ENCODE measurements at regions not wholly inside any gene's neighbourhood (a gene's known extent, or its start where the extent isn't known, plus 50 kb on each side); places are given as distances from the start of the nearest gene placed in this dataset.
"Not testable (repeated sequence)": the region's sequence is repeated elsewhere in the genome, so short reads cannot be mapped to it uniquely, and the experiment has no call there.

DNA sequence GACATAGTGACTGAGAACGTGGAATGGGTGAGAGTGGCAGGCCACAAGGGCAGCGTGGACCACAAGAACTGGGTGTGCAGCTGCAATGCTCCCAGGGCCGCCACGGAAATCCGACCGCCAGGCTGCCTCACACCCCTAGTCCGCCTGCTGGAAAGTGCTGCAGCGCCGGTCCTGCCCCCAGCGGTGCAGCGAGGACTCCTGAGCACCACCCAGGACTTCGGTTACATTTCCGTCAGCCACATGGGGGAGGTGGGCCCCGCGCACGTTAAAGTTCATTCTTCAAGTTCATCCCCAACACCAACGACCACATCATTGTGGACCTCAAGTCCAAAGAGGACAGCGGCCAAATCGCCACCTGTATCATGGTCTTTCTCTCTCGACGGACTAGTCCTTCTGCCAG, 126.1 kb upstream of the CARMIL1 start:
- FAIRE-seq (no peak), DNase-seq (ENCODE audit: insufficient read length) (no peak)
- TF ChIP-seq POLR2A (IDR thresholded peaks at IDR 0.05; ENCODE audit: low read depth, low read length) (no peak), POLR2AphosphoS5 (IDR thresholded peaks at IDR 0.05; ENCODE audit: low read depth, low read length) (no peak), TAF1 (IDR thresholded peaks at IDR 0.05; ENCODE audit: borderline replicate concordance, low read depth, low read length) (no peak)

DNA sequence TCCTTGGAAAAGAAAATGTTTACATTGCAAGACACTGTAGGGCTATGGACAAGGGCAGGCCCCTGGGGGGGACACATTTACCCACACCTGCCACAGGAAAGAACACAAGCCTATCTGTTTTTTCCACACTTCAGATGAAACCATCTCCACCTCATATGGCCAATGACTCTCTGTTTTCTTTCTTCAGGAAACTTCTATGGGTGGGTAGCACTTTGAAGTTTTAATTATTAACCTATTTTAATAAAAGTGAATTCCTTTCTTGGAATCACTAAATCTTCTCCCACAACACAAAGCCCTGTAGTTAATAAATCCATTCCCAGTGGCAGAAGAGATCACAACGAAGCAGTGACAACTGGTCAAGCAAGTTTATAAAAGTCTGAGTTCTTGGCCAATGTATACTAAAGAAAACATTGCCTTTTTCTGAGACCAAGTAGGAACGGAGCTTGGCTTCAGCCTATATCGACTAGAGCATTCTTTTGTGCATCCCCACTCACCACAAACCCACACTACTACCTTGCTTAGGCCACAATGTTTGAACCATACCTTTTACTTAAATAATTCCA, 125.1 kb upstream of the CARMIL1 start:
- no peak for DNase-seq (ENCODE audit: insufficient read length)
- no peak for FAIRE-seq
- TF ChIP-seq POLR2A (IDR thresholded peaks at IDR 0.05; ENCODE audit: low read depth, low read length) (no peak), POLR2AphosphoS5 (IDR thresholded peaks at IDR 0.05; ENCODE audit: low read depth, low read length) (no peak), TAF1 (IDR thresholded peaks at IDR 0.05; ENCODE audit: borderline replicate concordance, low read depth, low read length) (no peak)

DNA sequence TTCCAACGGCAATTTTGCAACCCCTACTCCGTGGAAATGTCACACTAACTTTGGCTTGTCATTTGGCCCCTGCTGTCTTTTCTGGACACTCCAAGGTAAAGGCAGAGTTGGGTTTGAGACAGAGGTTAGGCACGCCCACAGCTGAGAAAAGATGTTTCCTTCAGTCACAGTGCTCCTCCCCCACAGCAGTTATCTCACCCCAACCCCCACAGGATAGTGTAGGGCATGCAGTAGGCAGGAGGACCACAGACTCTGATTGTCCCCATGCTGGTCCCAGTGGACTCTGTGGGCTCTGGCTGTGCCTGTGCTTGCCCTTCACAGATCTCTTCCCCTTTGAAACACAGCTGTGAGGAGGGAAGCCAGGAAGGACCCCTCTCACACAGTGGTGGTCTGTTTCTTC, 124.0 kb upstream of the CARMIL1 start:
- DNase-seq (ENCODE audit: insufficient read length) (no peak), FAIRE-seq (peak; percentile 17)
- no peak for TF ChIP-seq POLR2AphosphoS5 (IDR thresholded peaks at IDR 0.05; ENCODE audit: low read depth, low read length)
- TF ChIP-seq POLR2A (IDR thresholded peaks at IDR 0.05; ENCODE audit: low read depth, low read length): no peak
- no peak for TF ChIP-seq TAF1 (IDR thresholded peaks at IDR 0.05; ENCODE audit: borderline replicate concordance, low read depth, low read length)

DNA sequence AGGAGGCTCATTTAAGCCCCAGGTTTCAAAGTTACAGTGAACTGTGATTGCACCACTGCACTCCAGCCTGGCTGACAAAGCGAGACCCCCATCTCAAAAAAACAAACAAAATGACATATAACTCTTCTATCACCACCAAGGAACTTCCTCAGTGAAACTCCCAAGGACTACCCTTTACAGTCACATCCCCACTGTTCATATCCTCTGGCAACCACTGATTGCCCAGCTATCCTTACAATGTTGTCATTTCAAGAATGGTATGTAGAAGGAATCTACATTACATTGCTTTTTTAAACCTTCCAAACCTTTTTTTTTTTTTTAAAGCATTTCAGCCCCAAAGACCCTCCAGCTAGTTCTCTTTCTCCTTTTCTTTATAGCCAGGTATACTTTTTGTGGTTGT, 123.1 kb upstream of the CARMIL1 start:
- FAIRE-seq (no peak), DNase-seq (ENCODE audit: insufficient read length) (no peak)
- TF ChIP-seq TAF1 (IDR thresholded peaks at IDR 0.05; ENCODE audit: borderline replicate concordance, low read depth, low read length) (no peak), POLR2AphosphoS5 (IDR thresholded peaks at IDR 0.05; ENCODE audit: low read depth, low read length) (no peak), POLR2A (IDR thresholded peaks at IDR 0.05; ENCODE audit: low read depth, low read length) (no peak)

DNA sequence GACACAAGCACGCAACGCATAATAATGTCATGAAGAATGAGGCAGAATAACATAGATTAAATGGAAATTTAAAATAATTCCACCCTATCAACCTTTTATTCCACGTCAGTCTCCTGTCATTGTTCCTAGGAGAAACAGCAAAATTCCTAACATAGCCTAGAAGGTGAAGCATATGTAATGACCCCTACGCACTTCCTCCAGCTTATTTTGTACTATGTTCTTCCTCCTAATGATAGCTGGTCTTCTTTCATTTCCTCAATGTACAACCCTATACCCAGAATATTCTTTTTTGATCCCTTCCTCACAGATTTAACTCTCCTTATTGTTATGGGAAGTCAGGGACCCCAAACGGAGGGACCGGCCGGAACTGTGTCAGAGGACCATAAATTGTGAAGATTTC, 122.0 kb upstream of the CARMIL1 start:
- FAIRE-seq (no peak), DNase-seq (ENCODE audit: insufficient read length) (no peak)
- TF ChIP-seq POLR2AphosphoS5 (IDR thresholded peaks at IDR 0.05; ENCODE audit: low read depth, low read length) (no peak), TAF1 (IDR thresholded peaks at IDR 0.05; ENCODE audit: borderline replicate concordance, low read depth, low read length) (no peak), POLR2A (IDR thresholded peaks at IDR 0.05; ENCODE audit: low read depth, low read length) (no peak)

DNA sequence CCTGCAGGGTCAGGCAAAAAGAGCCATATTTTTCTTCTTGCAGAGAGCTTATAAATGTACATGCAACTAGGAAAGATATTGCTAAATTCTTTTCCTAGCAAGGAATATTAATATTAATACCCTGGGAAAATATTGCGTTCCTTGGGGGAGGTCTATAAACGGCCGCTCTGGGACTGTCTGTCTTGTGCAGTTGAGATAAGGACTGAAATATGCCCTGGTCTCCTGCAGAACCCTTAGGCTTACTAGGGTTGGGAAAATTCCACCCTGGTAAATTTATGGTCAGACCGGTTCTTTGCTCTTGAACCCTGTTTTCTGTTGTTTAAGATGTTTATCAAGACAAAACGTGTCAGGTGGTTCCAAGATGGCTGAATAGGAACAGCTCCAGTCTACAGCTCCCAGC, 121.3 kb upstream of the CARMIL1 start:
- no peak for DNase-seq (ENCODE audit: insufficient read length)
- TF ChIP-seq TAF1 (IDR thresholded peaks at IDR 0.05; ENCODE audit: borderline replicate concordance, low read depth, low read length): no peak
- TF ChIP-seq POLR2AphosphoS5 (IDR thresholded peaks at IDR 0.05; ENCODE audit: low read depth, low read length): no peak
- no peak for TF ChIP-seq POLR2A (IDR thresholded peaks at IDR 0.05; ENCODE audit: low read depth, low read length)
- no peak for FAIRE-seq

DNA sequence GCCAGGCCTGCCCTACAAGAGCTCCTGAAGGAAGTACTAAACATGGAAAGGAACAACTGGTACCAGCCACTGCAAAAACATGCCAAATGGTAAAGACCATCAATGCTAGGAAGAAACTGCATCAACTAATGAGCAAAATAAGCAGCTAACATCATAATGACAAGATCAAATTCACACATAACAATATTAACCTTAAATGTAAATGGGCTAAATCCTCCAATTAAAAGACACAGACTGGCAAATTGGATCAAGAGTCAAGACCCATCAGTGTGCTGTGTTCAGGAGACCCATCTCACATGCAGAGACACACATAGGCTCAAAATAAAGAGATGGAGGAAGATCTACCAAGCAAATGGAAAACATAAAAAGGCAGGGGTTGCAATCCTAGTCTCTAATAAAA, 119.0 kb upstream of the CARMIL1 start:
- not testable (repeated sequence) for FAIRE-seq; DNase-seq (ENCODE audit: insufficient read length)

DNA sequence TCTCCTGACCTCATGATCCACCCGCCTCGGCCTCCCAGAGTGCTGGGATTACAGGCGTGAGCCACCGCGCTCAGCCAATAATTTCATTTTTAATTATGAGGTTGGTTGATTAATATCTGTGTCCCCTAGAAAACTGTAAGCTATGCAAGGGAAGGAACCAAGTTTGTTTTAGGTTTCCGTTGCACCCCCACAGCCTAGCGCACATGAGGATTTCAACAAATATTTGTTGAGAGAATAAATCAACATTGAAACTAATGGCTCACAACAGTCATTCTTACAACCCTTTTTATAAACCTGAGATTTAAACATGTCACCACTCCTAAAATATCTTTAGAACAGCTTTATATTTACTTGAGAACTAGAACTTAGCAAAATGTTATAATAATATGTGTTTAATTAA, 114.0 kb upstream of the CARMIL1 start:
- FAIRE-seq (no peak), DNase-seq (ENCODE audit: insufficient read length) (no peak)
- TF ChIP-seq TAF1 (IDR thresholded peaks at IDR 0.05; ENCODE audit: borderline replicate concordance, low read depth, low read length) (no peak), POLR2A (IDR thresholded peaks at IDR 0.05; ENCODE audit: low read depth, low read length) (no peak), POLR2AphosphoS5 (IDR thresholded peaks at IDR 0.05; ENCODE audit: low read depth, low read length) (no peak)

DNA sequence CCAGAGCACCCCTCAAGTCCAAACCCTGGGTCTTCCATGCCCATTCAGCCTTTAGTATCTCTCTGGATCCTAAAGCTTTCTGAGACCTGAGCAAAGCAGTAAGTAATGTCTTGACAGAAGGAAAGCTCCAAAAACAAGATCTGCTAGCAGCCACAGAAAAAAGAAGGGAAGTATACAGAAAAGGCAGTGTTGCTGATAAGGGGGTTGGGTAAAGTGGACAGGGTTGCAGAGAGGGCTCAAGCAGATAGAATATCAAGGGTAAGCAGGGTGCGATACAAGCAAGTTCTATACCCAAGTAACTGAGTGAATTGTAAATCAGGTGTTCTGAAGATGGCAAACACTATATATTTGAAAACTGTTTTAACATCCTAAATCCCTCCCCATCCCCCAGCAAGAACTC, 113.4 kb upstream of the CARMIL1 start:
- DNase-seq (ENCODE audit: insufficient read length) (no peak), FAIRE-seq (no peak)
- TF ChIP-seq TAF1 (IDR thresholded peaks at IDR 0.05; ENCODE audit: borderline replicate concordance, low read depth, low read length): no peak
- TF ChIP-seq POLR2AphosphoS5 (IDR thresholded peaks at IDR 0.05; ENCODE audit: low read depth, low read length): no peak
- TF ChIP-seq POLR2A (IDR thresholded peaks at IDR 0.05; ENCODE audit: low read depth, low read length): no peak

DNA sequence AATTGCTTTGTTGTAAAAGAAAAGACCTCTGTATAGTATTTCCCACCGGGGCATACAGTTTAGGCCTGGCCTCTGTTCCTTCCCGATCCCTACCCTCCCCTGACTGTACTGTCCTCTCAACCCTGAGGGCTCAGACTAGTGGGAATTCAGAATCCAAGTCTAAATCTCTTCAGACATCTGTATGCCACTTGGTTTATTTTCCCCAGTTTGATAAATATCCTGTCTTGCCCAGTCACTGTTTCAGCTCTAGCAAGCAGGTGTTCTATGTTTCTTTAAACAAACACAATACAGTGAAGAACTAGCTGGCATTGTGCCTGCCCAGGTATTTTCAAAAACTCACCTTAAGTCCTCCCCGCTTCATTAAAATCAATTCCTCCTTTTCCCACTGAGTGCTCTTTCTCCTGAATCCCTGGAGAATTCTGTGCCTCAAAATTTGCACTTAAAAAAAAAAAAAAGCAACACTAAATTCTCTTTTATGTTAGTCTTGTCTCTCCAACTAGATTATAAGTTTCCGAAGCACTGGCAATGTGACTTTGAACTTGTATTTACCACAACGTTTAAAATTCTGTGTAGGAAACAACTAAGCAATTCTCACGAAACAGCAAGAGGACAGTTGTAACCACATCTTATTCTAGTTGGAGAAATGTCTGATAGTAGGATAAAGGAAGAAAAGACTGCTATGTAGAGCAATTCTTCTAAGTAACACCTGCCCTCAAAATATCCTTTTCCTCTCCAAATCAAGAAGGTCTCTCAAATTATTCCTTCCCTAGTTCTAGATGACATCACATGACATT, 112.0 kb upstream of the CARMIL1 start:
- no peak for FAIRE-seq
- no peak for DNase-seq (ENCODE audit: insufficient read length)
- TF ChIP-seq TAF1 (IDR thresholded peaks at IDR 0.05; ENCODE audit: borderline replicate concordance, low read depth, low read length): no peak
- no peak for TF ChIP-seq POLR2A (IDR thresholded peaks at IDR 0.05; ENCODE audit: low read depth, low read length)
- no peak for TF ChIP-seq POLR2AphosphoS5 (IDR thresholded peaks at IDR 0.05; ENCODE audit: low read depth, low read length)

DNA sequence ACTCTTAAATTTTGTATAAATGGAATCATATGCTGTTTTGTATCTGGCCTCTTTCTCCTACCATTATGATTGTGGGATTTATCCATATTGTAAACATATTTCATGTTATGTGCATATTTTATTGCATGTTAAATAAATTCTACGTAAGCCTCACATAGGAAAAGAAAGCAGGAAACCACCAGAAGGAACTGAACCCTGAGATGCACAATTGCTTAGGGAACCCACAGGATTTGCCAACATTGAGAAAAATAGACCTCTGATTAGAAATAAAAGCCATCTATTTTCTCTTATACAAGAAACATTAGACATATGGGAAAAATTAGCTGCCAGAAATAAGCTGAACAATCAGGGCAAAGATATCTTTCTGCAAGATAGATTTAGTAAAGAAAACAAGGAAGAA, 111.2 kb upstream of the CARMIL1 start:
- FAIRE-seq: no peak

DNA sequence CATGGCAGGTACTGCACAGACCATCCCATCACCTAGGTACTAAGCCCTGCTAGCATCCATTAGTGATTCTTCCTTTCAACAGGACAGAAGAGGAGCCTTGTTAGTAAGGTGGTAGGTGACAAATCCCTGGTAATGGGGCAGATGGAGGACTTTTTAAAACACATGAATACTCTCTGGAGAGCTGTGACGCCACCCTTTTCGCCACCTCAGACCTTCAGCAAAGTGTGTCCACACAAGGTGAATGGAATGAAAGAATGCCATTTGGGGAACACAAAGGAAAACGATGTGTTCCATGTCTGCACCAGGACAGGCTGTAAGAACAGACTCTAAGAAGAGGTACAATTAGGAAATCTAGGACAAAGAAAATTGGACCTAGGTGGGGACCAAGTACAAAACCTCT, 110.5 kb upstream of the CARMIL1 start:
- no peak for FAIRE-seq
- no peak for TF ChIP-seq TAF1 (IDR thresholded peaks at IDR 0.05; ENCODE audit: borderline replicate concordance, low read depth, low read length)
- DNase-seq (ENCODE audit: insufficient read length): no peak

More for the DNA sequence above, 111.2 kb upstream of the CARMIL1 start:
- no peak for DNase-seq (ENCODE audit: insufficient read length)
- TF ChIP-seq TAF1 (IDR thresholded peaks at IDR 0.05; ENCODE audit: borderline replicate concordance, low read depth, low read length) (no peak), POLR2AphosphoS5 (IDR thresholded peaks at IDR 0.05; ENCODE audit: low read depth, low read length) (no peak), POLR2A (IDR thresholded peaks at IDR 0.05; ENCODE audit: low read depth, low read length) (no peak)
